HUES6 (cell line): ENCODE measurements at regions not wholly inside any gene's neighbourhood (a gene's known extent, or its start where the extent isn't known, plus 50 kb on each side); places are given as distances from the start of the nearest gene placed in this dataset.

Experiments used
- H3K27ac ChIP-seq: 2 replicates; pipeline ENCODE4 v1.7.0; 2013; ENCODE audit warnings: low read depth, mild to moderate bottlenecking, low read length, inconsistent platforms
- H3K27me3 ChIP-seq: 2 replicates; pipeline ENCODE4 v1.6.1; 2013; ENCODE audit warnings: low read length; ENCODE audit not compliant: control insufficient read depth, insufficient read depth
- H3K36me3 ChIP-seq: 2 replicates; pipeline ENCODE4 v1.6.1; 2013; ENCODE audit warnings: low read length; ENCODE audit not compliant: control insufficient read depth, insufficient read depth
- H3K4me1 ChIP-seq: 2 replicates; pipeline ENCODE4 v1.6.1; 2013; ENCODE audit warnings: low read length; ENCODE audit not compliant: control insufficient read depth, insufficient read depth
- H3K4me3 ChIP-seq: 2 replicates; pipeline ENCODE4 v1.5.1; 2013; ENCODE audit warnings: low read depth, low read length
- H3K9ac ChIP-seq: one replicate; pipeline ENCODE4 v1.6.1; 2013; ENCODE audit warnings: mild to moderate bottlenecking, low read length
- H3K9me3 ChIP-seq: 2 replicates; pipeline ENCODE4 v1.6.1; 2013; ENCODE audit warnings: low read depth, low read length; ENCODE audit not compliant: control insufficient read depth, insufficient read depth

DNA sequence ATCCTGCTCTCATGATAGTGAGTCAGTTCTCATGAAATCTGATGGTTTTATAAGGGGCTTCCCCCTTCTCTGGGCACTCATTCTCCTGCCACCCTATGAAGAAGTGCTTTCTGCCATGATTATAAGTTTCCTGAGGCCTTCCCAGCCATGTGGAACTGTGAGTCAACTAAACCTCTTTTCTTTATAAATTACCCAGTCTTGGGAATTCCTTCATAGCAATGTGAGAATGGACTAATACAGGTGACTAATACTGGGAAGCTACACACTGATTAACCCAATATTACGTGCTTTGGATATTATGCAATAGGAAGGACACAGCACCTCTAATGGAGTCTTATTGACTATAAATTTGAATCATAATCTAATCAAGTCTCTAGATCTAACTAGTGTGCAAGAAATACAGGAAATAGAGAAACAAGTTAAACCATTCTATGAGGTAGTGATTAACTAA lies 107.2 kb upstream of the ETAA1 start:
- Histone ChIP-seq H3K4me1 (no peaks in the 10 kb centered on the region), H3K27me3 (no peaks in the 10 kb centered on the region), H3K36me3 (no peaks in the 10 kb centered on the region), H3K4me3 (no peak overlapping the region), H3K9me3 (no peaks in the 10 kb centered on the region), H3K9ac (no peak overlapping the region), H3K27ac (no peak overlapping the region)

GRCh38 chr2:67290451-67291290 lies 106.5 kb upstream of the ETAA1 start:
- no peaks in the 10 kb centered on the region for H3K9me3 ChIP-seq
- H3K4me1 ChIP-seq, result no peaks in the 10 kb centered on the region
- no peaks in the 10 kb centered on the region for H3K36me3 ChIP-seq
- no peak overlapping the region for H3K4me3 ChIP-seq
- no peaks in the 10 kb centered on the region for H3K27me3 ChIP-seq
- H3K27ac ChIP-seq, result no peak overlapping the region
- H3K9ac ChIP-seq, result no peak overlapping the region

- H3K36me3 ChIP-seq, result no peaks in the 10 kb centered on the region
- no peaks in the 10 kb centered on the region for H3K4me1 ChIP-seq
- H3K4me3 ChIP-seq, result no peak overlapping the region
- H3K27me3 ChIP-seq, result no peaks in the 10 kb centered on the region
- H3K9me3 ChIP-seq, result no peaks in the 10 kb centered on the region
- no peak overlapping the region for H3K9ac ChIP-seq
- no peak overlapping the region for H3K27ac ChIP-seq
These were observed 102.9 kb upstream of the ETAA1 start for GRCh38 chr2:67294218-67294617.

DNA sequence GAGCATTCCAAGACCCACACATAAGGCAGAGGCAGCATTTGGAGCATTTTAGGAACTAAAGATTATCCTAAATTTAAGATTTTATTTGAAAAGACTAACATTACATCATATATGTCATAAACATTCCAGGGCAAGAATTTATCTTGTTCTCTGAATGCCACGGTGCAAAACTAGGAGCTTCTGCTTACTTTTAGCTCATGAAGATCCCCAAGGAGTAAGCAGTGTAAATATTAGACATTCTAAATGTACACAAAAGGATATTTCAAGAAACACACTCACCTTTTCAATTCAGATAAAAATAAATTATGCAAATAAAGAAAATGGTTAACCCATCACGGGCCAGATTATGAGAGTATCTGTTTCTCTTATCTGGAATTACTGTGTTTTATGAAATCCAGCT lies 101.7 kb upstream of the ETAA1 start:
- no peaks in the 10 kb centered on the region for H3K27me3 ChIP-seq
- H3K4me1 ChIP-seq, result no peaks in the 10 kb centered on the region
- no peaks in the 10 kb centered on the region for H3K36me3 ChIP-seq
- no peaks in the 10 kb centered on the region for H3K9me3 ChIP-seq
- H3K4me3 ChIP-seq, result no peak overlapping the region
- no peak overlapping the region for H3K27ac ChIP-seq
- H3K9ac ChIP-seq, result no peak overlapping the region

DNA sequence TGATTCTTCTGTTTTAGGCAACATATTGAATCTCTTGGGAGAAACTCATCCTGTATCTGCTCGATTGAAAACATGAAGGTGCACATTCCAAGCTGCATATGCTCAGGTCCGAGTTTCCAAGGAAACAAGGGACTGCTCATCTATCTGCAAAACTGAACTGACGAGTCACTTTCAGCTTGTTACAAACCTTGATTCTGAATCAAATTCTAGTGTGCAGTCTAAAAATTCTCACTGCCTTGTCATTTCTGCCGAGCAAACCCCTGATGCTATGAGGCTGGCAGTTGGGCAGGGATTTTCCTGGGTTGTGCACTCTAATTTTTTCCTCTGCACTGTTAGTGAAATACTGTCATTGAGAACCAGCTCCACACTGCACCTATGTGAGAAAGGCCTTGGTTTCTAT lies 101.3 kb upstream of the ETAA1 start:
- no peaks in the 10 kb centered on the region for H3K36me3 ChIP-seq
- no peak overlapping the region for H3K4me3 ChIP-seq
- no peaks in the 10 kb centered on the region for H3K27me3 ChIP-seq
- no peak overlapping the region for H3K27ac ChIP-seq
- no peaks in the 10 kb centered on the region for H3K9me3 ChIP-seq
- H3K4me1 ChIP-seq, result no peaks in the 10 kb centered on the region
- H3K9ac ChIP-seq, result no peak overlapping the region

- H3K4me1 ChIP-seq, result no peaks in the 10 kb centered on the region
- H3K27me3 ChIP-seq, result no peaks in the 10 kb centered on the region
- no peaks in the 10 kb centered on the region for H3K9me3 ChIP-seq
- H3K36me3 ChIP-seq, result no peaks in the 10 kb centered on the region
- H3K27ac ChIP-seq, result no peak overlapping the region
- H3K9ac ChIP-seq, result no peak overlapping the region
- H3K4me3 ChIP-seq, result no peak overlapping the region
These were observed 92.7 kb upstream of the ETAA1 start for GRCh38 chr2:67304300-67304890.

GRCh38 chr2:67309281-67309680 lies 87.9 kb upstream of the ETAA1 start:
- Histone ChIP-seq H3K27ac (no peak overlapping the region), H3K4me1 (no peaks in the 10 kb centered on the region), H3K9me3 (no peaks in the 10 kb centered on the region), H3K4me3 (no peak overlapping the region), H3K36me3 (no peaks in the 10 kb centered on the region), H3K27me3 (no peaks in the 10 kb centered on the region), H3K9ac (no peak overlapping the region)

DNA sequence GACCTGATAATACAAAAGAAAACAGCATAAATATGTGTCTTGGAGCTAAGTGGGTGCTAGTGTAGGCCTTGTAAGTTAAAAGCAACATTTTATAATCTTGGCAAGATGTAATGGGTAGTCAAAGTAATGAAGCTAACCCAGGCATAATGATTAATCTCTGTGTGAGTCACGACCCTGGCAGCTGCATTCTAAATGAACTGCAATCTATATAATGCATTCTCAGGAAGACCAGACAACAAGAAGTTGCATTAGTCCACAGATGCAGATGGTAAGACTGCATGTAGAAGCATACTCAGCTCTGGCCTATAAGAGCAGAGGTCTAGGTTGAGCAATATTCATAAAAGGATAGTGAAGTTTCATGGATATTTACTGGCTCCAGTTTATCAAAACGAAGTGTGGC lies 85.6 kb upstream of the ETAA1 start:
- no peak overlapping the region for H3K9ac ChIP-seq
- H3K4me3 ChIP-seq, result no peak overlapping the region
- H3K27ac ChIP-seq, result no peak overlapping the region
- H3K27me3 ChIP-seq, result no peaks in the 10 kb centered on the region
- no peaks in the 10 kb centered on the region for H3K36me3 ChIP-seq
- no peaks in the 10 kb centered on the region for H3K4me1 ChIP-seq
- no peaks in the 10 kb centered on the region for H3K9me3 ChIP-seq

GRCh38 chr2:67312871-67313270 lies 84.3 kb upstream of the ETAA1 start:
- no peaks in the 10 kb centered on the region for H3K27me3 ChIP-seq
- H3K4me1 ChIP-seq, result no peaks in the 10 kb centered on the region
- H3K9me3 ChIP-seq, result no peaks in the 10 kb centered on the region
- no peaks in the 10 kb centered on the region for H3K36me3 ChIP-seq
- H3K4me3 ChIP-seq, result no peak overlapping the region
- H3K27ac ChIP-seq, result no peak overlapping the region
- H3K9ac ChIP-seq, result no peak overlapping the region

DNA sequence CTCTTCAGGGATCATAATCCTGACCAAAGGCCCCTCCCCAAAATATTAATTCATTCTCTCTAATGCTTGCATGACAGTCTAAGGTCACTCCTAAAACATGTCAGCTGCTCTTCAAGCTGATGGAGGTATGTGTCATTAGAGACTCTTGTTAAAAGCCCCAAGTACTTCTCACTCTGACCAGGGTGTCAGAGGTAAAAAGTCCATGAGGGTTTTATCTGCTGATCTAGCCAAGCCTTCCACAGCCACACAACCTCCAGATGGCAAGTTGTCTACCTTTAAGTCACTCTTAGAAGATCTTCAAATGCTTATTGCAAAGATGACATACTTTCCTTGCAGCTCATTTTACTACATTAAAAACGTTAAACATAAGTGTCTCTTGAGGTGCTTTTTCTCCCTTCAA lies 83.6 kb upstream of the ETAA1 start:
- no peaks in the 10 kb centered on the region for H3K9me3 ChIP-seq

DNA sequence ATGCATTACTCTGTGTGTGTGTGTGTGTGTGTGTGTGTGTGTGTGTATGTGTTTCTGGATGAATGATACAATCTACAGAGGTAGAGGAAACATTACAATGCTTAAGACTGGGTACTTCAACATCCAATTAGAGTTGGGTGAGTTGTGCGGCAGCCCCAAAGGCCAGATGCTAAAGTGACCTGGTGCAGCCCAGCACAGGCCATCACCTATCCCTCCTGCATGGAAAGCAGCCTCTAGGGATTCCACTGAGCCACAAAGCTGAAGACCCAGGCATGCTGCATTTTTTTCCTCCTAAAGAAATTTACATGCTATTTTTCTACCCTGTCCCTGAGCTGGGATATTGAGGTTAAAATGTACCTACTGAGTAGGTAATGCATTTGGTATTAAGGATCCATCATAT lies 79.1 kb upstream of the ETAA1 start:
- Histone ChIP-seq H3K9ac (no peak overlapping the region), H3K4me3 (no peak overlapping the region), H3K9me3 (no peaks in the 10 kb centered on the region), H3K36me3 (no peaks in the 10 kb centered on the region), H3K4me1 (peaks cover 30% of the 10 kb centered on the region), H3K27ac (no peak overlapping the region), H3K27me3 (no peaks in the 10 kb centered on the region)

More for the DNA sequence above, 83.6 kb upstream of the ETAA1 start:
- Histone ChIP-seq H3K9ac (no peak overlapping the region), H3K27ac (no peak overlapping the region), H3K4me3 (no peak overlapping the region), H3K4me1 (no peaks in the 10 kb centered on the region; the same call in 1 of the 2 replicates), H3K27me3 (no peaks in the 10 kb centered on the region), H3K36me3 (no peaks in the 10 kb centered on the region)
